ENCODE measurements at regions not wholly inside any gene's neighbourhood (a gene's known extent, or its start where the extent isn't known, plus 50 kb on each side); places are given as distances from the start of the nearest gene placed in this dataset.
"Not testable (repeated sequence)": the region's sequence is repeated elsewhere in the genome, so short reads cannot be mapped to it uniquely, and the experiment has no call there.

DNA sequence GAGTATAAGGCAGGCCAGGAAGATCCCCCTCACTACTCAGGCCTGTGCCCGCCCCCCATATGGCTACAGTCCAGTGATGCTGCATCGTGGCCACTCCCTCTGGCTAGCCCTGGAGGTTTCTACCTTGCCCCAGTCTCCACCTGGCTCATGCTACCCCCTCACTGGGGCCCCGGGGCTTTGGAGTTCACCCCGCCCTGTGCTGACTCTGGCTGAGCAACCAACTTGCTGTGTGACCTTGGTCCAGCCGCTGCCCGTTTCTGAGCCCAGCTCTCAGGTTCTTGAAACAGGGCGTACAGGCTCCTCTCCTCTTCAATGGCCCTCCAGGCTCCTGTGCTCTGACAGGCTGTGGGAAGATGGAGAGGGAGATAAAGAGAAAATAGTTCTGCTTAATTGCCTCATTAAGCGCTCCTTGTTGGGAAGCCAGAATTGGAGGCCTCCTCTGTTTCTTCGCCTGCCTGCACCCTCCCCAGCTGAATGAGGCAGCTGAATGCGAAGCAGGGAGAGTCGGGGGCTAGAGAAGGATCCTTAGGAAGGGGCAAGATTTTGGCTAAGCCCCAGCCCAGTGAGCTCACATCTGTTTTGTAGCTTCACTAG, 138.2 kb upstream of the NCOR2 start:
- DNase-seq = no peak

DNA sequence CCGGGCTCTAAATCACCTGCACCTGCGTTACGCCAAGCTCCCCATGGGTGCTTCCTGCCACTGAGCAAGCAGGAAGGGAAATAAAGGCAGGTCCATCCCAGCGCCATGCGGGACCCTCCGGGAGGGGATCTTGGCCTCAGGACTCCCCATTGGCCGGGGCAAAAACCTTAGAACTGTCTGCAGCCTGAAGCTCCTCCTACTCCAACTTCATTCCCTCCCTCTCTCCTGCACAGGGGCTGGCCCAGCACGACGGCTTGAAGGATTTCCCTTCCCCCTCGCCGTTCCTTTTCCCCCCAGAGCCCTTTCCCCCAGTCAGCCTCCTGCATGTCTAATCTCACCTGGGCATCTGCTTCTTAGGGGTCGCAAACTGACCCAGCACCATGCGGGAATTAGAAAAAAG, 137.2 kb upstream of the NCOR2 start:
- no peak for DNase-seq

DNA sequence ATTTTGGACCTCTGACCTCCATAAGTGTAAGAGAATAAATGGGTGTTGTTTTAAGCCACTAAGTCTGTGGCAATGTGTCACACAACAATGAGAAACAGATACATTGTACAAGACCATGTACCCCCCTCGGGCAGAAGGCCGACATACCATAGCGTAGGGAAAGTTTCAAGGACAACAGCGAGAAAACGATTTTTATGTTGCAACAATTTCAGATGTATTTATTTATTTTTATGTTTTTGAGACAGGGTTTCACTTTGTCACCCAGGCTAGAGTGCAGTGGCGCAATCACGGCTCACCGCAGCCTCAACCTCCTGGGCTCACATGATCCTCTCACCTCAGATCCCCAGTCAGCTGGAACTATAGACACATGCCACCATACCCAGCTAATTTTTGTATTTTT, 136.4 kb upstream of the NCOR2 start:
- no peak for DNase-seq

DNA sequence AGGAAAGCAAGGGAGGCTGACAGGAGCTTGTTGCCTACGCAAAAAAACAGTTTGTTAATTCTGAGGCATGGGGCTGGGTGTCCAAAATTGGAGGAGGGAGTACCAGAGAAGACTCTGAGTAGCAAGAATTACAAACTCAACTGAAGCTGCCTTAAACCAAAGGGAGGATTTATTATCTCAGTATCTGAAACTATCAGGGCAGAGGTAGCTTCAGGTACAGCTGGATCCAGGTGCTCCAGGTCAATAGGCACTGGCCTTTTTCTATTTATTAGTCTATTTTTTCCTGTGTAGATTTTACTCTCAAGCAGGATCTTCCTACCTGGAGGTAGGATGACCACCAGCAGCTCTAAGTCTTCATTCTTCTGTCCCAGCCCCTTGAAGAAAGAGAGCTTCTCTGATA, 135.3 kb upstream of the NCOR2 start:
- DNase-seq = no peak

DNA sequence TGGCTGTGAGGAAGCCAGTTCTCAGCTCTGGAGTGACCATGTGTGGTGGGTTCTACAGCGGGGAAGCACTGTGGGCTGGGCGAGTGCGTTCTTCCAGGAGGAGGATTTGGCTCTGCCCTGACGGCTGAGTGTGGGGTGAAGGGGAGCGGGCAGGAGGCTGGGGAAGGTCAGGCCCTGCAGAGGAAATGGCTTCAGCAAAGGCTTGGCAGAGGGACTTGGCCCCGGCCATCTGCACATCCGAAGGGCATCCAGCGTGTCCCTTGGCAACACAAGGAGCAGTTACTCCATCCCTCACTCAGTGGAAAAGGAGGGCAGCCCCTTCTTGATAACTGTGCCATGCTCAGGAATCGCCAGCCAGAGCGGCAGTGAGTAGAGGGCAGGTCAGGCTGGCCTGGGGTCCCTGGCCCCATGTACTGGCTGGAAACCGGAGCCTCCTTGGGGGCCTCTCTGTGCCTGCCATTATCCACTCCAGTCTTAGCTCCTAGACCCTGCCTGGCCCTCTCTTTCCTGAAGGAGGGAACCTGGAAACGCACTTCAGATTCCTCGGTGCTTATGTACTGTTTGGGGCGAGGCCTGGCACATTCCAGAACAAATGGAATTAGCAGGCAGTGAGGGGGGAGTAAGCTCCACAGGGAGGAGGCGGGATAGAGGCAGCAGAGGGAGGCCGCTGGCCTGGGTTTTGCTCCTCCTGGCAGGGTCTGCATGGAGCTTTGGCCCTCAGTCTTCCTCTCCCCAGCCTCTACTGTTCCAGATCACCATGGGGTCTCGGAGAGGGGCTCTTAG, 133.6 kb upstream of the NCOR2 start:
- no peak for DNase-seq

DNA sequence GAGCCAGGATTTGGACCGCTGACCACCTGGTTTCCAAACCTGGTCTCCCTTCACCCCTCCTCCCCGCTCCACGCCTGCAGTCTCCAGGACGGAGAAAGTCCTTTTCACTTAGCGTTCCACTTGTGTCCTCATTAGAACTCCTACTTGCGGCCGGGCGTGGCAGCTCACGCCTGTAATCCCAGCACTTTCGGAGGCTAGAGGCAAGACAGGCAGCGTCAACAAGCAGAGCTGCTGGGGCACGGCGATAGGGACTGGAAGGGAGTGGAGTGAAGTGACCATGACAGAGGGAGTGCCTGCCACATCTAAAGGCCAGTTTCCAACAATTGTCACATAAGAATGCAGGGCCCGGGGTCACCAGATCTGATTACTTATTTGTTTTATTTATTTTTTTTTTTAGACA, 132.5 kb upstream of the NCOR2 start:
- DNase-seq = no peak

DNA sequence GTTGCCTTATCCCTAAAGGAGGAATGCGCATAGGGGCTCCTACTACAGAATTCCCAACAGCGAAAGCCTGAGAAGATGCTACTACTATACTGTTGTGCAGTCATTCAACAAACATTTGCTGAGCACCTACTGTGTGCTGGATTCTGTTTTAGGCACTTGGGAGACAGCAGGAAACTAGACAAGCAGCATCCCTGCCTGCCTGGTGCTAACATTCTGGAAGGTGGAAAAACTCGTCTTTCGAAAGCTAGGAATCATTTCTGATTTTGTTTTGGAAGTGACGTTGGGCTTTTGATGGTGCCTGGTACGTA, 131.5 kb upstream of the NCOR2 start:
- DNase-seq = no peak

DNA sequence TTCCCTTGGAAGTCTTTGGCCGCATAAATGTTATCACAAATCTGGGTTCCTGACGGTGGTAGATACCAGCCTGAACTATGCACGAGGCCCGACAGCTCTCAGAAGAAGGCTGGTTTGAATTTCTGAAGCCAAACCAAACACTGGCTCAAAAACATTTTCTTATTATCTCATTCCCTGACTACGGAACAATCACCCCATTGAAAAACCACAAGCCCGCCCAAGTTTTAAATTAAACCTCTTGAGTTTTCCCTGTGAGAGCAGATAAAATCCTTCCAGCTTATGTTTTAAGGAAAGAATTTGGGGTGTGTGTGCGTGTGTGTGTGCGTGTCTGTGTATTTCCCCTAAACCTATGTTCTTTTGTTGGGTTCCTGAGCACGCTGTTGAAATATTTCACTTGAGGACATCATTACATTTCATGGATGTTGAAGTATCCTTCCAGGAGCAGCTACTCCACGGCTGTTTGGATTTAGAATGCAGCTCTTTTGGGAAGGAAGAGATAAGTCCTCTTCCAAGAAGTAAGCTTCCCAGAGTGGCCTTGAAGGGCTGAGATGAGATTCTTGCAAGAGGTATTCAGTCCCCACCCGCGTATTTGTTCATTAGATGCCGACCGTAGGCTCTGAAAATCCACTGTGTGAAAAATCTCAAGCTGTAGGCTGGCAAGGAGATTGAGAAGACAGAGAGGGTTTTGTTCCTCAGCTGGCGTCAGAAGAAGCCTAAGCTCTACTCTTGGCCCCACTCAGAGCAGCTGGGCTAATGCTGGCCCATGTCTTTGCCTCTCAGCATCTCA, 131.0 kb upstream of the NCOR2 start:
- no peak for DNase-seq

DNA sequence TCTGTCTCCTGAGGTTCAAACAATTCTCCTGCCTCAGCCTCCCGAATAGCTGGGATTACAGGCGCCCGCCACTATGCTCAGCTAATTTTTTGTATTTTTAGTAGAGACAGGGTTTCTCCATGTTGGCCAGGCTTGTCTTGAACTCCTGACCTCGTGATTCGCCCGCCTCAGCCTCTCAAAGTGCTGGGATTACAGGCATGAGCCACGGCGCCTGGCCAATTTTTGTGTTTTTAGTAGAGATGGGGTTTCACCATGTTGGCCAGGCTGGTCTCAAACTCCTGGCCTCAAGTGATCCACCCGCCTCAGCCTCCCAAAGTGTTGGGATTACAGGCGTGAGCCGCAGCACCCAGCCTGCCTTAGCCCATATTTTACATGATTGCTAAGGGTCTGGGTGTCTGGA, 130.3 kb upstream of the NCOR2 start:
- not testable (repeated sequence) for DNase-seq

DNA sequence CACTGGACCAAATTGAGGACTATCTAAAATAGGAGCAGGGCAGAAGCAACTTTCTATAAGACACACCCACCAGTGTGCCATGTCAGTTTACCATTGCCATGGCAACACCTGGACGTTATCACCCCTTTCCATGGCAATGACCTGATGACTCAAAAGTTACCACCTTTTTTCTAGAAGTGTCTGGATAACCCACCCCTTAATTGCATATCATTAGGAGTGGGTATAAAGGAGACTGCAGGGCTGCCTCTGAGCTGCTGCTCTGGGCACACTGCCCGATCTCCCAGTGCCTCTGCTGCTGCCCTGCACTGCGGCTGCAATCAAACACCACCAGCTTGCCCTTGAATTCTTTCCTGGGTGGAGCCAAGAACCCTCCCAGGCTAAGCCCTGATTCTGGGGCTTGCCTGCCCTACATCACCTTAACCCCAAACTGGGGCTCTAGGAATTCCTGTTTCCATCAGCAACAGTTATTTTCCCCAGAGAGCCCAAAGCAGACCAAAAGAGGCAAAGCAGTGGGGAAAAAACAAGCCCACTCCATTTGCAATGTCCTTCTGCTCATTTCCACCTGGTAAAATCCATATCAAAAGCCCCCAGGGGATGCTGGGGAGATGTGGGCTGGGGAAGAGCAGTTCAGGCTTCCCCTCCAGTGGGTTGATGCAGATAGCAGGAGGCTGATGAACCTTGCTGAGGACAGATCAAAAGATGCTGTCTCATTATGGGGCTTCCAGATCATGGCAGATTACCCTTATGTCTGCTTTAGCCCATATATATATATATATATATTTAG, 129.5 kb upstream of the NCOR2 start:
- no peak for DNase-seq

DNA sequence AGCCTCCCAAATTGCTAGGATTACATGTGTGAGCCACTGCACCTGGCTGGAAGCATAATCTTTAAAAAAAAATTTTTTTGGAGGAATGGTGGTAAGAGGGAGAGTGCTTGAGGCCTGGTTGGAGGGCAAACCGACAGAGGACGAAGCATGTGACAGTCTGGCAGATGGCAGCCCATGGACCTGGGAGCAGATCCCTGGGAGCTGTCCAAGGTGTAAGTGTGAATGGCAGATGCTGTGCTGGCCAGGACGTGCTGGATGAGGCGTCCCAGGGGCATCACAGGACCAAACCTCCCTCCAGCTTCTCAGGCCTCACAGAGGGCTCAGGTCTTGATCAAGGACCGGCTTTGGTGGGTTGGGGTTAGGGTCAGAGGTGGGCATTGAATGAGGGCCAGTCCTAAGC, 128.4 kb upstream of the NCOR2 start:
- no peak for DNase-seq

DNA sequence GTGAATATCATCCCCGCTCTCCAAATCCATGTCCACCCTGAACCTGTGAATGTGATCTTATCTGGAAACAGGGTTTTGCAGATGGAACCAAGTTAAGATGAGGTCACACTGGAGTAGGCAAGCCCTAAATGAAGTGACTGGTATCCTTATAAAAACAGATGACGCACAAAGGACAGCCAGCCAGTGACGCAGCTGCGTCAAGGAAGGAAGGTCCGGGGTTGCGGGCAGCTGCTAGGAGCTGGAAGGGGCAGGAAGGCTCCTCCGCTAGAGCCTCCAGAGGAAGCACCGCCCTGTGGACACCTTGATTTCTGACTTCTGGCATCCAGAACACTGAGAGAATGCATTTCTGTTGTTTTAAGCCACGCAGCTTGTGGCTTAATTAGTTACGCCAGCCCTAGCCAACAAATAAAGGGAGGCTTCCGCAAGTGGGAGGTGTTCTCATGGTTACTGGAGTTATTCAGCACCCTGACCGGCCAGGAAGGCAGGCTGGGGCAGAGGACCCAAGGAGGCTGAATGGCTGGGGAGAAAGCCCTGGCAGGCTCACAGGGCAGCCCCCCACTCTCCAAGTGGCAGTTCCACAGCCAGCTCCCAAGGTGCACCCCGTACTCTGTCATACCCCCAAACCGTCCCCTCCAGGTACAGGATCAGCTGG, 127.6 kb upstream of the NCOR2 start:
- no peak for DNase-seq

DNA sequence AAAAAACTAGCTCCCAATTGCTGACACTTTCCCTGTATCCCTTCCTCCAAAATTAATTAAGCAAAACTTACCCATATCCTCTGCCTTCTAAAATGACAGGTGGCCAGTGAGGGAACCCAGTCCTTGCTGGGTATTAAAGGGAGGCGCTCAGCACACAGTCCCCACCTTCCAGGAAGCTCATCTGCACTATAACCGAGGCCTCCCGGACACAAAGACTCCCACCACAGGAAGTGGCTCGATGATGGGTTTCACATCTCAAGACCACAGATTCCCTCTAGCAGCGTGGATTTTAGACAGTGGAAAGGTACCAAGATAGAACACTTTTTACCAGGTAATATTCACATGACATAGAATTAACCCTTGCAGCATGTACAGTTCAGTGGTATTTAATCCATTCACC, 126.8 kb upstream of the NCOR2 start:
- peak in 1 of 5 donors; percentile 51 for DNase-seq

DNA sequence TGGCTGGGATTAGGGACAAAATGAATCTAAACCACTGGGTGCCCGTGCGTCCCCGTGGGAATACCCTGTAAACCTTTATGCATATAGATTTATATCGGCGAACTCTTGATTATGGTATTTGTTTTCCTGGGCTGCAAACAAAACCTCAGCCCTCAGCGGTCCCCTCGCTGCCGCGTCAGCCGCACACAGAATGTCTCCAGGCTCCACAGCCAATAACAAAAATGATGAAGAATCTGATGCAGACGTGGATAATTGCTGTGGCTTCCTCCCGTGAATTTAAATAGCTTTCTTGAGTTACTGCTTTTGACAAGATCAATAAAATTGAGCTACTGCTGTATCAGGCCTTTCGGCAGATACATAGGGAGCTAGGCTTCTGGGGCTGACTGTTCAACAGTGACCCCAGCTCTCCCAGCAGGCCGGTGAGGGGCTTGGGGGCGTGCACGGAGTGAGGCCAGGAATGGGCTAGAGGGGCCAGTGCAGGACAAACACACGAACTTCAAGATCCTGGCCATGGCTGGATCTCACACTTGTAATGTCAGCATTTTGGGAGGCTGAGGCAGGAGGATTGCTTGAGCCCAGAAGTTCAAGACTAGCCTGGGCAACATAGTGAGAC, 125.8 kb upstream of the NCOR2 start:
- no peak for DNase-seq

DNA sequence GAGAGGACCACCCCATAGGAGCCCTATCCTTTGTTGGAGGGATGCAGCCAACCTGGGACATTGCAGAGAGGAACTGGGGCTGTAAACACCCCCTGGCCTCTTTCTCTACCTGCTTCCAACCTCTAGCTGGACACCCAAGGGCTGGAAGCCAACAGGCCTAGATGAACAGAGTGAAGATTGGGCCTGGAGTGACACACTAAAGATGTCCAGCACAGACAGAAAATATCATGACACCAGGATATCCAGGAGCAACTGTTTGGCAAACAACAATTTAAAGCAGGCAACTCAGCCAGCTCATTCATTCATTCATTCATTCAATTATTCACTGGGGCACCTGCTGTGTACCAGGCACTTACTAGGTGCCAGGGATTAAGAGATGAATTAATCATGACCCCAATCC, 125.0 kb upstream of the NCOR2 start:
- no peak for DNase-seq

DNA sequence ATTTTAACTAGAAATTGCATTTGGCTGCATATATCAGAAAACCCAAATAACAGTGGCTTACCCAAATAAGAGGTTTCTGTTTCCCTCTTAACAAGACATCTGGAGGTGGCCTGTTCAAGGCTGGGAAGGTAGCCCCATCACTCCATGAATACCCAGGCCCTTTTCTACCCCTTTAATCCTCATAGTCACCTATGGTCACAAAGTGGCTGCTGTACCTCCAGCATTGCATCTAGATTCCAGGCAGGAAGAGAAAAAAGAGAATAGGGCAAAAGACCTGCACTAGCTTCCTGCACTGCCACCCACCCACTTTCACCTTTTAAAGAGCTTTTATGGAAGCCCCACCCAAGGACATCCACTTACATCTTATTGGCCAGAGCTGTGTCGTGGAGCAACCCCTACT, 124.0 kb upstream of the NCOR2 start:
- no peak for DNase-seq

DNA sequence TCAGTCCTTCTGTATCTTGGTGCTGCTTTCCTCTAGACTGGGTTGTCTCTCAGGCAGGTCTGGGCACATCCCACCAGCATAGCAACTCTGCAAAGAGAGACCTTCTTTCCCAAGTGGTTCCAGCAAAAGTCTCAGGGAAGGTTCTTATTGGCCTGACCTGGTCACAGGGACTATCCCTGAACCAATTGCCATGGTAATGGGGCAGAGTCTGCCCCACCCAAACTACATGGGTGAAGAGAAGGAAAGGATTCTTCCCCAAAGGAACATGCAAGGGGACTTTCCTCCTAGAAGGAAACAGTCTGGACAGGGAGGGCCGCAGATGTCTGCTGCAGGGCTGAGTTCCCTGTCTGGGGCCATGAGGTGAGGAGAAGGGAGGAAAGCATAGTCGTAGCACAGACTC, 122.2 kb upstream of the NCOR2 start:
- no peak for DNase-seq

DNA sequence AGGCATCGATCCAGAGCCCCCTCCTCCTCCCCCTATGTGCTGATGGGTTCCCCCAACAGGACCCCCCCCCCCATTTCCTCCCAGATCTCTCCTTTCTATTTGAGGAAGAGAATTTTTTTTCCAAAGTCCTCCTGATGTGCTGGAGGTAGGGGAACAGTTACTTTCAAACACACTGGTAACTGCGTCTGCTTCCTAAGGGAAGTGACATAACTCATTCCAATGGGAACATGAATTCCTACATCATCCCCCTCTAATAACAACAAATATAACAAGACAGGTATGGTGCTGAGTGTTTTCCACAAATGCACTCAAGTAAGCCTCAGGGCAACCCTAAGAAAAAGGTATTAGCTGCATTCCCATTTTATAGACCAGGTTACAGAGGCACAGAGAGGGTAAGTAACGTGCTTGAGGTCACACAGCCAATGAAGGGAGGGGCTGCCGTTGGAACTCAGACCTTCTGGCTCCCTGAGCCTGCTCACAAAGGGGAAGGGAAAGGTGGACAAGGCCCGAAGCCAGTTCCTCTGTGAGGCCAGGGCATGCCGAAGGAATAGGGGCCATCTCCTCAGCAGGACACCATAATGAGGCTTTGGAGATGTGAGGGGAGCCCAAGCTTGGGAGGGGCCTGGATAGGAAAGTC, 121.1 kb upstream of the NCOR2 start:
- no peak for DNase-seq

DNA sequence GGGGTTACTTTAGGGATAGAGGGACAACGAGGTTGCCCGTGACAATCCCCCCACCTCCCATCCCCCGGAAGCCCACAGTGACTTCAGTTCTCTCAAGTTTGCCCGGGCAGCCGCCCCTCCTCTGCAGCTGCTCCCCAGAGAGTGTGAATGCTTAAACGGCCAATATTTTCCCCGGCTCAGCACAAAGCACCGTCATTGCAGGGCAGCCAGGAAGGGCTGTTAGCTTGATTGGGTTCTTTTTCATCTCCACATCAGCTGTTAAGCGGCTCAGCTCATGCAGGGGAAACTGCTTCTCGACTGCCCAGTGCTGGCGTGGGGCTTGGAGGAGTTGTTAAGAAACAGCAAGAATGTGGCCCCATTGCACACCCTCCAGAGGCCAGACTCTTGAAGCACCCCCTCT, 120.5 kb upstream of the NCOR2 start:
- no peak for DNase-seq

DNA sequence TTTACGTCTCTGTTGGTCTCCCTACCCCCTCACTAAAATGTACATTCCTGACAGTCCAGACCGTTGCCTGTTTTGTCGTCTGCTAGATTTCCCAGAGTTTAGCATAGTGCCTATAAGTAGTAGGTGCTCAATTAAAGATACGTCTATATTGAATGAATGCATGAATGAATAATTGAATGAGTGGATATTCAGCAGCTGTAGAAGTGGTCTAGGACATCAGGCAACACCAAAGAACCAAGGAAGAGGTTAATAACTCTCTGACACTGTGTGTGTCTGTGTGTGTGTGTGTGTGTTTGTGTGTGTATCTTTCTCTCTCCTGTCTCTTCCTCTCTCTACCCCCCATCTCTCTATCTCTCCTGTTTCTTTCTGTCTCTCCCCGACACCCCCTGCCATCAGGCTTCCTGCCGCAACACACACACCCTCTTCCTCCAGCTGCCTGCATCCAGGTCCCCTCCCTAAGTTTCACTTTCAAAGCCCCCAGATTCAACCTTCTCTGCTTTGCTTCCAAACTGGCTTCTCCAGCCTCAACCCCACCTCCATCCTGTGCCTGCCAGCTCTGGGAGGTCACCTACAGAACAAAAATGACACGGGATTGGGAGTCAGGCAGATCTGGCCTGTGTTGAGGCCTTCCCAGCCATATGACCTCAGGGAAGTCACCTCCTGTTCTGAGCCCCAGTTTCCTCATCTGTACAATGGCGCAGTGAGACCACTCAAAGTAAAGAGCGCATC, 119.9 kb upstream of the NCOR2 start:
- no peak for DNase-seq

Data from T-helper 1 cell (primary cell).